GM23248 (cell line): ENCODE measurements at regions not wholly inside any gene's neighbourhood (a gene's known extent, or its start where the extent isn't known, plus 50 kb on each side); places are given as distances from the start of the nearest gene placed in this dataset.

Experiments used
- DNase-seq: peaks from one replicate; pipeline ENCODE4 v3.0.0-alpha.2; 2015
- H2AFZ ChIP-seq: fragments of 200-600 bp; sonication (generic); 2 replicates; pipeline ENCODE4 v1.6.1; 2016; ENCODE audit warnings: antibody characterized with exemption
- H3F3A ChIP-seq: fragments of 200-600 bp; sonication (generic); 2 replicates; pipeline ENCODE4 v1.6.1; 2016; ENCODE audit warnings: mild to moderate bottlenecking, antibody characterized with exemption, mixed run types; ENCODE audit not compliant: insufficient read depth
- H3K27ac ChIP-seq: fragments of 200-600 bp; sonication (generic); 2 replicates; pipeline ENCODE4 v1.5.1; 2016; ENCODE audit warnings: mild to moderate bottlenecking
- H3K27me3 ChIP-seq: fragments of 200-600 bp; sonication (generic); replicated peaks from 2 replicates; pipeline ENCODE4 v1.6.1; 2016; ENCODE audit warnings: mild to moderate bottlenecking; ENCODE audit not compliant: insufficient read depth
- H3K36me3 ChIP-seq: fragments of 200-600 bp; sonication (generic); 2 replicates; pipeline ENCODE4 v1.6.1; 2016; ENCODE audit warnings: low read depth, mild to moderate bottlenecking
- H3K4me1 ChIP-seq: fragments of 200-600 bp; sonication (generic); 2 replicates; pipeline ENCODE4 v1.6.1; 2016; ENCODE audit warnings: mild to moderate bottlenecking; ENCODE audit not compliant: insufficient read depth
- H3K4me2 ChIP-seq: fragments of 200-600 bp; sonication (generic); one replicate; pipeline ENCODE4 v1.6.1; 2016; ENCODE audit warnings: mild to moderate bottlenecking; ENCODE audit not compliant: unreplicated experiment
- H3K4me3 ChIP-seq: fragments of 200-600 bp; sonication (generic); 2 replicates; pipeline ENCODE4 v1.5.1; 2016; ENCODE audit warnings: mild to moderate bottlenecking
- H3K79me2 ChIP-seq: fragments of 200-600 bp; sonication (generic); 2 replicates; pipeline ENCODE4 v1.6.1; 2016; ENCODE audit warnings: mild to moderate bottlenecking; ENCODE audit not compliant: insufficient read depth
- H3K9ac ChIP-seq: fragments of 200-600 bp; sonication (generic); 2 replicates; pipeline ENCODE4 v1.6.1; 2016; ENCODE audit warnings: mild to moderate bottlenecking
- H3K9me2 ChIP-seq: fragments of 200-600 bp; sonication (generic); 2 replicates; pipeline ENCODE4 v1.6.1; 2016; ENCODE audit warnings: mixed run types, mild to moderate bottlenecking, moderate library complexity; ENCODE audit not compliant: insufficient read depth
- H3K9me3 ChIP-seq: fragments of 200-600 bp; sonication (generic); one replicate; pipeline ENCODE4 v1.6.1; 2017; ENCODE audit warnings: low read depth
- H4K20me1 ChIP-seq: fragments of 200-600 bp; sonication (generic); 2 replicates; pipeline ENCODE4 v1.6.0; 2016; ENCODE audit not compliant: insufficient read depth
- EZH2 ChIP-seq: fragments of 200-600 bp; sonication (generic); IDR thresholded peaks from 2 replicates; pipeline ENCODE4 v1.6.1; 2018; ENCODE audit warnings: antibody characterized with exemption, mild to moderate bottlenecking; ENCODE audit not compliant: insufficient read depth, poor library complexity, severe bottlenecking
- EZH2phosphoT487 ChIP-seq: fragments of 200-600 bp; sonication (generic); IDR thresholded peaks from 2 replicates; pipeline ENCODE4 v1.6.1; 2018; ENCODE audit warnings: antibody characterized with exemption, moderate library complexity, mild to moderate bottlenecking, low read depth; ENCODE audit not compliant: insufficient read depth
- WGBS, 2 experiments: methylation state at CpG; one replicate each; pipeline ENCODE4 v1.1.6; 2015 to 2017; ENCODE audit warnings: low lambda C conversion rate in 2 of 2, low coverage in 1 of 2; ENCODE audit errors: missing lambda C conversion rate in 2 of 2; 5-methylcytosine and 5-hydroxymethylcytosine counted together
- in situ Hi-C: fragments of 300-500 bp; cut with MboI; formaldehyde crosslinking; loops from 2 replicates; pipeline ENCODE4 v1.15.0; 2020

- Histone ChIP-seq H4K20me1 (no peaks in the 10 kb centered on the region), H3K9me2 (no peaks in the 10 kb centered on the region), H3K79me2 (no peaks in the 10 kb centered on the region), H3K4me1 (no peaks in the 10 kb centered on the region), H3K36me3 (no peaks in the 10 kb centered on the region), H3K9me3 (no peaks in the 10 kb centered on the region), H3K4me3 (no peak overlapping the region), H3K4me2 (no peak overlapping the region), H3K27me3 (no peaks in the 10 kb centered on the region), H3K9ac (no peak overlapping the region), H2AFZ (no peak overlapping the region), H3F3A (no peaks in the 10 kb centered on the region), H3K27ac (no peak overlapping the region)
- DNase-seq, result no peak
- in situ Hi-C loops, result no loop called here
- WGBS, 2 experiments, result 35 to 37% methylated on average over 5 of the region's 5 CpGs
- TF ChIP-seq EZH2 (no peak), EZH2phosphoT487 (no peak)
Measured at GRCh38 chr9:73494894-73495293, 343.2 kb downstream of the ANXA1 start.

- Histone ChIP-seq H3K9ac (no peak overlapping the region), H2AFZ (no peak overlapping the region), H3K4me3 (no peak overlapping the region), H3K27ac (no peak overlapping the region), H3K36me3 (no peaks in the 10 kb centered on the region), H4K20me1 (no peaks in the 10 kb centered on the region), H3K4me2 (no peak overlapping the region), H3F3A (no peaks in the 10 kb centered on the region), H3K79me2 (no peaks in the 10 kb centered on the region), H3K4me1 (no peaks in the 10 kb centered on the region), H3K9me2 (no peaks in the 10 kb centered on the region), H3K27me3 (no peaks in the 10 kb centered on the region), H3K9me3 (no peaks in the 10 kb centered on the region)
- TF ChIP-seq EZH2, result no peak
- TF ChIP-seq EZH2phosphoT487, result no peak
- 0% methylated on average over 2 of the region's 2 CpGs for WGBS, 2 experiments
- in situ Hi-C loops, result no loop called here
- DNase-seq, result no peak
Measured at GRCh38 chr9:73497796-73498195, 346.1 kb downstream of the ANXA1 start.

DNA sequence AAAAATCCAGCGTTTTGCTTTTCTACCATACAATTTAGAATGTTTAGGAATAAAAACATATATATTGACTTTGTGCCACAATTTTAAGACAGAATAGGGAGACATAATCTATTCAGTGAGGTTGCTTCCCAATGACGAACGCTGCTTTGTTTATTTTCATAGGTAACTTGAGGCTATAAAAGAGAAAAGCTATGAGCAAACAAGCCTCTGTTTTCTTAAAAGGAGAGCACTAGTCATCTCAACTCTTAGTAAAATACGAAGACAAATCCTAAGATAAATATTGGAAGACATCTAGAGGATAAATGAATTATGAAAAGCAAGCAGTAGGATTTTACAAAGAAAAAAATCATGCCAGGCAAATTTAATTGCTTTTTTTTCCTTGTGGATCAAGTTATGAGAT, 363.6 kb downstream of the ANXA1 start:
- in situ Hi-C loops, result no loop called here
- WGBS, 2 experiments, result 3 to 5% methylated on average over 4 of the region's 4 CpGs
- H3K79me2 ChIP-seq, result no peaks in the 10 kb centered on the region
- no peaks in the 10 kb centered on the region for H3K4me1 ChIP-seq
- no peaks in the 10 kb centered on the region for H3K36me3 ChIP-seq
- H3K9me3 ChIP-seq, result no peaks in the 10 kb centered on the region
- TF ChIP-seq EZH2phosphoT487, result no peak
- TF ChIP-seq EZH2, result no peak
- H3K27ac ChIP-seq, result no peak overlapping the region
- no peak overlapping the region for H3K9ac ChIP-seq
- no peaks in the 10 kb centered on the region for H3F3A ChIP-seq
- H4K20me1 ChIP-seq, result no peaks in the 10 kb centered on the region
- no peaks in the 10 kb centered on the region for H3K9me2 ChIP-seq
- DNase-seq, result no peak
- H3K4me2 ChIP-seq, result no peak overlapping the region
- no peak overlapping the region for H2AFZ ChIP-seq
- no peak overlapping the region for H3K4me3 ChIP-seq
- no peaks in the 10 kb centered on the region for H3K27me3 ChIP-seq

DNA sequence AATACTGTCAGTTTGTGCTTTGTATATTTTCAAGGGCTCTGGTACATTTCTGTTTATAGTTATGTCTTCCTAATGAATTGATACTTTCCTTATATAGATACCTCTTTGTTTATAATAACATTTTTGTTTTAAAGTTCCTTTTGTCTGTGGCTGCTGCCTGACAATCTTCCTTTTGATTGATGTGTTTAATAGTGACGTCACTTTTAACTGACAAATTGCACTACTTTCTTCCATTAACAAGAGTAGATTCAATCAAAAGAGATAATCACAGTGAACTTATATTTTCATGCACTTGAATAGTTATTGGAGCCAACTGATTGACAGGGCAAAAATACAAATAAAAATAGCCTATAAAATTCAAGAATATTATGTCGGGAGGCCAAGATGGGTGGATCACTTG, 371.7 kb downstream of the ANXA1 start:
- TF ChIP-seq EZH2phosphoT487 (no peak), EZH2 (no peak)
- H2AFZ ChIP-seq, result no peak overlapping the region
- H3K9ac ChIP-seq, result no peak overlapping the region
- no peaks in the 10 kb centered on the region for H3K9me2 ChIP-seq
- no peak overlapping the region for H3K4me2 ChIP-seq
- no peak overlapping the region for H3K4me3 ChIP-seq
- H3K79me2 ChIP-seq, result no peaks in the 10 kb centered on the region
- no peak for DNase-seq
- H4K20me1 ChIP-seq, result no peaks in the 10 kb centered on the region
- no peaks in the 10 kb centered on the region for H3K9me3 ChIP-seq
- 21 to 24% methylated on average over 2 of the region's 2 CpGs for WGBS, 2 experiments
- H3F3A ChIP-seq, result no peaks in the 10 kb centered on the region
- no peaks in the 10 kb centered on the region for H3K36me3 ChIP-seq
- H3K4me1 ChIP-seq, result no peaks in the 10 kb centered on the region
- no peaks in the 10 kb centered on the region for H3K27me3 ChIP-seq
- in situ Hi-C loops, result no loop called here
- no peak overlapping the region for H3K27ac ChIP-seq

GRCh38 chr9:73525350-73525749, 373.7 kb downstream of the ANXA1 start:
- H3K9me2 ChIP-seq, result no peaks in the 10 kb centered on the region
- in situ Hi-C loops, result no loop called here
- H2AFZ ChIP-seq, result no peak overlapping the region
- TF ChIP-seq EZH2phosphoT487, result no peak
- TF ChIP-seq EZH2, result no peak
- H3K9me3 ChIP-seq, result no peaks in the 10 kb centered on the region
- H3K4me1 ChIP-seq, result no peaks in the 10 kb centered on the region
- H3F3A ChIP-seq, result no peaks in the 10 kb centered on the region
- H3K79me2 ChIP-seq, result no peaks in the 10 kb centered on the region
- H3K27me3 ChIP-seq, result no peaks in the 10 kb centered on the region
- no peaks in the 10 kb centered on the region for H4K20me1 ChIP-seq
- no peak overlapping the region for H3K27ac ChIP-seq
- H3K4me2 ChIP-seq, result no peak overlapping the region
- 8 to 10% methylated on average over 1 of the region's 1 CpG for WGBS, 2 experiments
- H3K9ac ChIP-seq, result no peak overlapping the region
- DNase-seq, result no peak
- no peak overlapping the region for H3K4me3 ChIP-seq
- no peaks in the 10 kb centered on the region for H3K36me3 ChIP-seq
